Ishikawa (cell line): ENCODE measurements at regions not wholly inside any gene's neighbourhood (a gene's known extent, or its start where the extent isn't known, plus 50 kb on each side); places are given as distances from the start of the nearest gene placed in this dataset.

ENCODE experiments used
- CEBPB ChIP-seq: IDR thresholded peaks from 2 replicates; pipeline ENCODE4 v1.6.1; 2012
- CREB1 ChIP-seq: IDR thresholded peaks from 2 replicates; pipeline ENCODE4 v1.6.1; 2012; ENCODE audit warnings: low read depth
- EP300 ChIP-seq: IDR thresholded peaks from 2 replicates; pipeline ENCODE4 v1.6.1; 2012; ENCODE audit warnings: borderline replicate concordance
- NFIC ChIP-seq: IDR thresholded peaks from 2 replicates; pipeline ENCODE4 v1.6.1; 2012
- RAD21 ChIP-seq: IDR thresholded peaks from 2 replicates; pipeline ENCODE4 v1.6.1; 2012; ENCODE audit warnings: low read depth
- TAF1 ChIP-seq: IDR thresholded peaks from 2 replicates; pipeline ENCODE4 v1.6.1; 2012; ENCODE audit warnings: low read depth, mild to moderate bottlenecking
- TCF12 ChIP-seq: IDR thresholded peaks from 2 replicates; pipeline ENCODE4 v1.6.1; 2012; ENCODE audit warnings: low read depth
- YY1 ChIP-seq: IDR thresholded peaks from 2 replicates; pipeline ENCODE4 v1.6.1; 2012; ENCODE audit warnings: low read depth
- ZBTB7A ChIP-seq: IDR thresholded peaks from 2 replicates; pipeline ENCODE4 v1.6.1; 2012; ENCODE audit warnings: low read depth
- TF ChIP-seq, protein P1 (sequence below): IDR thresholded peaks from 2 replicates; pipeline ENCODE4 v1.6.1; 2012
- TF ChIP-seq, protein P2 (sequence below): IDR thresholded peaks from 2 replicates; pipeline ENCODE4 v1.6.1; 2012

DNA sequence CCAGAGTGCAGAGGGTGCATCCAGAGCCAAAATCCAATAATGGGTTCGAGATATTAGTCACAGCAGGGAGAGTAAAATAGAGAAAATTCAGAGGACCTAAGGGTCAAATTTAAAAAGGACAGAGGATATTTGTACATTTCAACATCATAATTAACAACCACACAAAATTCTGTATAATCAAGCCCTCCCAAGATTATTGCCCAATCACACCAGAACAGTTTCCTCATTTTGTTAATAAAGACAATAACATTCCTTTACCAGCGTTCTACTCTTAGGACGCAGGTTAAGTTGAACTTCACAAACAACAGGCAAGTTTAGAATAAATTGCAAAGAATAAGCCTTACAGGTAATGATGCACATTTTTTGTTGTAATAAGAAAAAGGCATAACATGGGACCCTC lies 462.8 kb downstream of the PTPRC start:
- TF ChIP-seq, protein P1, sequence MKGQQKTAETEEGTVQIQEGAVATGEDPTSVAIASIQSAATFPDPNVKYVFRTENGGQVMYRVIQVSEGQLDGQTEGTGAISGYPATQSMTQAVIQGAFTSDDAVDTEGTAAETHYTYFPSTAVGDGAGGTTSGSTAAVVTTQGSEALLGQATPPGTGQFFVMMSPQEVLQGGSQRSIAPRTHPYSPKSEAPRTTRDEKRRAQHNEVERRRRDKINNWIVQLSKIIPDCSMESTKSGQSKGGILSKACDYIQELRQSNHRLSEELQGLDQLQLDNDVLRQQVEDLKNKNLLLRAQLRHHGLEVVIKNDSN = no peak
- TF ChIP-seq, protein P2, sequence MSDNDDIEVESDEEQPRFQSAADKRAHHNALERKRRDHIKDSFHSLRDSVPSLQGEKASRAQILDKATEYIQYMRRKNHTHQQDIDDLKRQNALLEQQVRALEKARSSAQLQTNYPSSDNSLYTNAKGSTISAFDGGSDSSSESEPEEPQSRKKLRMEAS = no peak
- TF ChIP-seq CEBPB (no peak), RAD21 (no peak), TCF12 (no peak), NFIC (no peak), ZBTB7A (no peak), CREB1 (no peak), EP300 (no peak), YY1 (no peak), TAF1 (no peak)
